ENCODE measurements at regions not wholly inside any gene's neighbourhood (a gene's known extent, or its start where the extent isn't known, plus 50 kb on each side); places are given as distances from the start of the nearest gene placed in this dataset.
"Not testable (repeated sequence)": the region's sequence is repeated elsewhere in the genome, so short reads cannot be mapped to it uniquely, and the experiment has no call there.

- DNase-seq (ENCODE audit: low read depth), result peak; percentile 0
- peak; percentile 39 for TF ChIP-seq CTCF (IDR thresholded peaks at IDR 0.05; ENCODE audit: control insufficient read depth, extremely low read depth, insufficient read depth)
- H3K4me3 ChIP-seq (ENCODE audit: low read depth, low read length), result not testable (repeated sequence)
Observed at GRCh38 chrX:89350024-89350423, 571.7 kb upstream of the TGIF2LX start.

GRCh38 chrX:89369904-89370303 lies 551.8 kb upstream of the TGIF2LX start:
- not testable (repeated sequence) for H3K4me3 ChIP-seq (ENCODE audit: low read depth, low read length); DNase-seq (ENCODE audit: low read depth)

- not testable (repeated sequence) for H3K4me3 ChIP-seq (ENCODE audit: low read depth, low read length)
Observed at GRCh38 chrX:89393004-89393403, 528.7 kb upstream of the TGIF2LX start.

GRCh38 chrX:89402818-89403217 lies 518.9 kb upstream of the TGIF2LX start:
- not testable (repeated sequence) for H3K4me3 ChIP-seq (ENCODE audit: low read depth, low read length); DNase-seq (ENCODE audit: low read depth)

More at GRCh38 chrX:89393004-89393403, 528.7 kb upstream of the TGIF2LX start:
- not testable (repeated sequence) for DNase-seq (ENCODE audit: low read depth)

GRCh38 chrX:89405148-89405547 lies 516.6 kb upstream of the TGIF2LX start:
- TF ChIP-seq CTCF (IDR thresholded peaks at IDR 0.05; ENCODE audit: control insufficient read depth, extremely low read depth, insufficient read depth), result peak; percentile 18; the same call in 1 of the 2 replicates
- H3K4me3 ChIP-seq (ENCODE audit: low read depth, low read length), result not testable (repeated sequence)
- peak; percentile 4 for DNase-seq (ENCODE audit: low read depth)

GRCh38 chrX:89416930-89417329 lies 504.8 kb upstream of the TGIF2LX start:
- H3K4me3 ChIP-seq (ENCODE audit: low read depth, low read length); DNase-seq (ENCODE audit: low read depth): not testable (repeated sequence)

GRCh38 chrX:89432652-89433231 lies 489.0 kb upstream of the TGIF2LX start:
- not testable (repeated sequence) for H3K4me3 ChIP-seq (ENCODE audit: low read depth, low read length); DNase-seq (ENCODE audit: low read depth)

All from LNCaP clone FGC (cell line).